Bone marrow (tissue), 2 donors: ENCODE measurements at regions not wholly inside any gene's neighbourhood (a gene's known extent, or its start where the extent isn't known, plus 50 kb on each side); places are given as distances from the start of the nearest gene placed in this dataset.

Experiments used
- DNase-seq, 2 donors: peaks; one replicate each; lab custom pipeline; 2025; lab: John Stamatoyannopoulos, UW

GRCh38 chr6:4189249-4189648, 53.9 kb upstream of the ECI2 start:
- DNase-seq, result no peak

- DNase-seq, result no peak
Observed at GRCh38 chr6:4188801-4189200, 53.4 kb upstream of the ECI2 start.

GRCh38 chr6:4187480-4187879, 52.1 kb upstream of the ECI2 start:
- no peak for DNase-seq

- no peak for DNase-seq
Observed at GRCh38 chr6:4186385-4186784, 51.0 kb upstream of the ECI2 start.

GRCh38 chr6:4185846-4186245, 50.5 kb upstream of the ECI2 start:
- no peak for DNase-seq

DNA sequence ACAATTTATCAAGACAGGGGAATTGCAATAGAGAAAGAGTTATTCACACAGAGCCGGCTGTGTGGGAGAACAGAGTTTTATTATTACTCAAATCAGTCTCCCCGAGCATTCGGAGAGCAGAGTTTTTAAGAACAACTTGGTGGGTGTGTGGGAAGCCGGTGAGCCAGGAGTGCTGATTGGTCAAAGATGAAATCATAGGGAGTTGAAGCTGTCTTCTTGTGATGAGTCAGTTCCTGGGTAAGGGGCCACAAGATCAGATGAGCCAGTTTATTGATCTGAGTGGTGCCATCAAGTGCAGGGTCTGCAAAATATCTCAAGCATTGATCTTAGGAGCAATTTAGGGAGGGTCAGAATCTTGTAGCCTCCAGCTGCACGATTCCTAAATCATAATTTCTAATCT, 50.0 kb upstream of the ECI2 start:
- DNase-seq, result no peak
